HepG2 (cell line): ENCODE measurements at regions not wholly inside any gene's neighbourhood (a gene's known extent, or its start where the extent isn't known, plus 50 kb on each side); places are given as distances from the start of the nearest gene placed in this dataset.

Experiments
- ATAC-seq: fragments of 200-7000 bp; cut with Tn5 transposase; 3 replicates; pipeline ENCODE4 v1.9.1; 2020; ENCODE audit warnings: mild to moderate bottlenecking, moderate library complexity
- BruUV-seq: library from RNA; stranded (reverse); fragments of 400-500 nt; replicated peaks from 2 replicates; lab custom pipeline; 2021; lab: Mats Ljungman, UMichigan
- CTCF ChIA-PET: fragments of 300-600 bp; formaldehyde crosslinking; extraction: SDS; loops from one replicate; lab custom pipeline; 2021; ENCODE audit warnings: low total read pairs, inconsistent platforms, low intra/inter-chr PET ratio; lab: Yijun Ruan, JAX
- POLR2A ChIA-PET: fragments of 350-600 bp; sonication (Branson Sonifier 250); formaldehyde crosslinking; loops from one replicate; lab custom pipeline; 2020; ENCODE audit warnings: antibody characterized with exemption, inconsistent platforms; lab: Yijun Ruan, JAX
- DNase-seq: peaks from one replicate; pipeline ENCODE4 v3.0.0-alpha.2; 2015; ENCODE audit warnings: low spot score
- FAIRE-seq: peaks from 3 replicates; lab custom pipeline; 2011; peaks lifted over from hg19 to GRCh38; lab: Jason Lieb, UNC
- H2AFZ ChIP-seq: one replicate; pipeline ENCODE4 v1.6.1; 2011; ENCODE audit warnings: low read length, inconsistent platforms
- H3K27ac ChIP-seq: fragments of 300-600 bp; 3 replicates; pipeline ENCODE4 v1.8.0; 2011; ENCODE audit warnings: mixed run types, mild to moderate bottlenecking, mixed read lengths, low read length, inconsistent platforms; ENCODE audit not compliant: insufficient read depth; ENCODE audit errors: extremely low read length
- H3K27me3 ChIP-seq, 2 experiments: fragments of 200-600 bp in 1 of 2; 2 replicates in 1 of 2; 3 replicates in 1 of 2; pipeline versions ENCODE4 v1.6.0 to v1.8.0; 2011; ENCODE audit warnings: low read length in 2 of 2, mild to moderate bottlenecking in 2 of 2, moderate library complexity in 2 of 2, inconsistent platforms in 1 of 2; ENCODE audit not compliant: insufficient read depth in 2 of 2, control insufficient read depth in 1 of 2
- H3K36me3 ChIP-seq, 2 experiments: fragments of 200-600 bp in 1 of 2; replicated peaks in 1 of 2; 2 replicates in 1 of 2; 3 replicates in 1 of 2; pipeline versions ENCODE4 v1.5.1 to v1.8.0; 2011; ENCODE audit warnings: low read length in 2 of 2, inconsistent platforms in 1 of 2; ENCODE audit not compliant: insufficient read depth in 2 of 2, control insufficient read depth in 1 of 2
- H3K4me1 ChIP-seq: 2 replicates; pipeline ENCODE4 v1.5.1; 2012; ENCODE audit warnings: low read length, inconsistent platforms; ENCODE audit not compliant: insufficient read depth
- H3K4me2 ChIP-seq: 2 replicates; pipeline ENCODE4 v1.6.0; 2011; ENCODE audit warnings: low read depth, low read length, inconsistent platforms
- H3K4me3 ChIP-seq, 3 experiments: fragments of 200-600 bp in 1 of 3; sonication (generic), shearing (Covaris generic) in 1 of 3; replicated peaks in 1 of 3; 2 replicates each; pipeline ENCODE4 v1.5.1; 2011 to 2016; ENCODE audit warnings: low read length in 3 of 3, inconsistent platforms in 2 of 3, low read depth in 2 of 3, mild to moderate bottlenecking in 2 of 3, control low read depth in 1 of 3, mixed read lengths in 1 of 3; ENCODE audit not compliant: insufficient read depth in 1 of 3
- H3K79me2 ChIP-seq: one replicate; pipeline ENCODE4 v1.6.1; 2011; ENCODE audit warnings: low read length, inconsistent platforms; ENCODE audit not compliant: insufficient read depth
- H3K9ac ChIP-seq: 2 replicates; pipeline ENCODE4 v1.6.0; 2011; ENCODE audit warnings: mild to moderate bottlenecking, low read depth, low read length, inconsistent platforms; ENCODE audit not compliant: insufficient read depth
- H3K9me3 ChIP-seq: 2 replicates; pipeline ENCODE4 v1.5.1; 2012; ENCODE audit warnings: mild to moderate bottlenecking, low read length
- H4K20me1 ChIP-seq: 2 replicates; pipeline ENCODE4 v1.6.0; 2011; ENCODE audit warnings: inconsistent platforms, mild to moderate bottlenecking, low read length, moderate library complexity; ENCODE audit not compliant: insufficient read depth
- MED13 ChIP-seq: sonication (generic); formaldehyde crosslinking; IDR thresholded peaks from 2 replicates; pipeline ENCODE4 v1.5.0; 2020; ENCODE audit warnings: missing genetic modification reagents
- PLSCR1 ChIP-seq: sonication (generic); formaldehyde crosslinking; IDR thresholded peaks from 2 replicates; pipeline ENCODE4 v1.5.0; 2020; ENCODE audit warnings: missing genetic modification reagents, mild to moderate bottlenecking, borderline replicate concordance
- SMAD1 ChIP-seq: sonication (generic); formaldehyde crosslinking; IDR thresholded peaks from 2 replicates; pipeline ENCODE4 v1.4.0; 2020; ENCODE audit warnings: missing genetic modification reagents, low read depth, mild to moderate bottlenecking, borderline replicate concordance
- ZBTB33 ChIP-seq: sonication (generic); formaldehyde crosslinking; IDR thresholded peaks from 2 replicates; pipeline ENCODE4 v1.4.0; 2020; ENCODE audit warnings: missing genetic modification reagents
- ZNF564 ChIP-seq: sonication (generic); formaldehyde crosslinking; IDR thresholded peaks from 2 replicates; pipeline ENCODE4 v1.8.1; 2023; ENCODE audit warnings: mild to moderate bottlenecking, missing genetic modification reagents
- ZNF740 ChIP-seq: sonication (generic); formaldehyde crosslinking; IDR thresholded peaks from 2 replicates; pipeline ENCODE4 v1.4.0; 2020; ENCODE audit warnings: missing genetic modification reagents
- WGBS: methylation state at CpG from one replicate; pipeline ENCODE4 v1.1.6; 2017; ENCODE audit warnings: low lambda C conversion rate; 5-methylcytosine and 5-hydroxymethylcytosine counted together
- in situ Hi-C: cut with HindIII; loops from 2 replicates; pipeline ENCODE4 v1.10.0; 2017; ENCODE audit warnings: low pct_unique_long_range_greater_than_20kb; ENCODE audit not compliant: extremely low pct_ligation_motif_present
- intact Hi-C: fragments of 100-400 bp; cut with micrococcal nuclease; formaldehyde crosslinking; loops from one replicate; pipeline ENCODE4 v1.10.0; 2022; ENCODE audit not compliant: unreplicated experiment

GRCh38 chr18:43661570-43661969, 384.3 kb upstream of the SYT4 start (continued):
- no peak for TF ChIP-seq ZBTB33 (CRISPR knock-in tag)
- TF ChIP-seq PLSCR1 (CRISPR knock-in tag), result no peak
- no peak for TF ChIP-seq ZNF740 (CRISPR knock-in tag)
- TF ChIP-seq ZNF564, result no peak

DNA sequence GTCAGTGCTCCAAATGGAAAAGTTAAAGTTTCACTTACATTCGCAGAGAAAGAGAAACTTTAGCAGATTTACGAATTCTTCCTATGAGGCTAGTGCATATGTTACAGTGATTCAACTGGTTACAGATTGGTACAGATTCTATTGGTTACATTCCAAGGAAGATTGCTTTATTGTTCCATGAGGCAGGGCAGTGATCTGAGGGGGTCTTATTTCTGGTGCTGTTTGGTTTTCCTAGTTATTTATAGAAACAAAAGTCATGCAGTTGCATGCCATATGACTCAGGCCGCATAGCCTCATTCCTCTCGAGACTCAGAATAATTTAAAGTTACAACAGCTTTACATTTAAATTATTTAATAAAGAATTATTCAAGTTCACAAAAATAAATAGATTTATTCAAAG, 385.4 kb upstream of the SYT4 start:
- Histone ChIP-seq H3K9me3 (no peaks in the 10 kb centered on the region; the same call in 1 of the 2 replicates), H4K20me1 (no peaks in the 10 kb centered on the region), H3K4me3 (no peak overlapping the region), H3K27ac (no peak overlapping the region), H3K9ac (no peak overlapping the region), H3K4me2 (no peak overlapping the region), H2AFZ (no peak overlapping the region), H3K79me2 (no peaks in the 10 kb centered on the region), H3K27me3 (no peaks in the 10 kb centered on the region), H3K36me3 (no peaks in the 10 kb centered on the region), H3K4me1 (no peaks in the 10 kb centered on the region)
- FAIRE-seq (no peak), ATAC-seq (no peak), DNase-seq (no peak)
- CTCF ChIA-PET, result no interaction called here
- BruUV-seq, result no TSS peak
- in situ Hi-C loops, result no loop called here
- TF ChIP-seq MED13 (CRISPR knock-in tag) (no peak), SMAD1 (no peak)
- intact Hi-C loops, result no loop called here
- 2% methylated on average over 4 of the region's 4 CpGs for WGBS
- POLR2A ChIA-PET, result no interaction called here
